ENCODE measurements at regions not wholly inside any gene's neighbourhood (a gene's known extent, or its start where the extent isn't known, plus 50 kb on each side); places are given as distances from the start of the nearest gene placed in this dataset.

DNA sequence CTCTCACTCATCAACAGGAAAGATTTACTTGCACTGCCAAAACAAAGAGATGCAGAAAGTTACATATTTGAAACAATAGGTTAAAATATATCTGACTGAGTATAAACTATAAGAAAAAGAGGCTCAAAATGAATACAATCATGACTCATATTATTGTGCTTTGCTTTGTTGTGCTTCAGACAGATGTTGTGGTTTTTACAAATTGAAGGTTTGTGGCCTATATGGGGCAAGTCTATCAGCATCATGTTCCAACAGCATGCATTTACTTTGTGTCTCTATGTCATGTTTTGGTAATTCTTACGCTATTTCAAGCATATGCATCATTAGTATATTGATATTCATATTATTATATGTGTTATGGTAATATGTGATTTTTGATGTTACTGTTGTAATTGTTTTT lies 330.0 kb downstream of the PRR16 start:
- TF ChIP-seq, protein P1, sequence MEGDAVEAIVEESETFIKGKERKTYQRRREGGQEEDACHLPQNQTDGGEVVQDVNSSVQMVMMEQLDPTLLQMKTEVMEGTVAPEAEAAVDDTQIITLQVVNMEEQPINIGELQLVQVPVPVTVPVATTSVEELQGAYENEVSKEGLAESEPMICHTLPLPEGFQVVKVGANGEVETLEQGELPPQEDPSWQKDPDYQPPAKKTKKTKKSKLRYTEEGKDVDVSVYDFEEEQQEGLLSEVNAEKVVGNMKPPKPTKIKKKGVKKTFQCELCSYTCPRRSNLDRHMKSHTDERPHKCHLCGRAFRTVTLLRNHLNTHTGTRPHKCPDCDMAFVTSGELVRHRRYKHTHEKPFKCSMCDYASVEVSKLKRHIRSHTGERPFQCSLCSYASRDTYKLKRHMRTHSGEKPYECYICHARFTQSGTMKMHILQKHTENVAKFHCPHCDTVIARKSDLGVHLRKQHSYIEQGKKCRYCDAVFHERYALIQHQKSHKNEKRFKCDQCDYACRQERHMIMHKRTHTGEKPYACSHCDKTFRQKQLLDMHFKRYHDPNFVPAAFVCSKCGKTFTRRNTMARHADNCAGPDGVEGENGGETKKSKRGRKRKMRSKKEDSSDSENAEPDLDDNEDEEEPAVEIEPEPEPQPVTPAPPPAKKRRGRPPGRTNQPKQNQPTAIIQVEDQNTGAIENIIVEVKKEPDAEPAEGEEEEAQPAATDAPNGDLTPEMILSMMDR (IDR thresholded peaks at IDR 0.05) = no peak
- TF ChIP-seq POLR2AphosphoS5 (IDR thresholded peaks at IDR 0.05) (no peak), POLR2A (IDR thresholded peaks at IDR 0.05) (no peak), EP300 (IDR thresholded peaks at IDR 0.05; ENCODE audit: low read depth) (no peak)
- intact Hi-C loops (cut with DNase I; ENCODE audit: low total_unique reads) = no loop called here
- Histone ChIP-seq H3K4me1 (no peaks in the 10 kb centered on the region), H3K36me3 (no peaks in the 10 kb centered on the region), H3K27ac (no peak overlapping the region), H3K9me3 (no peaks in the 10 kb centered on the region), H3K27me3 (no peaks in the 10 kb centered on the region), H3K4me3 (no peak overlapping the region)
- no peak for DNase-seq
- WGBS, 2 donors (ENCODE audit: low coverage in 1 of 2) = 86 to 100% methylated on average over 1 of the region's 1 CpG
- in situ Hi-C loops (cut with MboI; ENCODE audit: low pct_ligation_motif_present in 1 of 4, low pct_unique_long_range_greater_than_20kb in 1 of 4, low sequenced_read_pairs in 3 of 4) = no loop called here

DNA sequence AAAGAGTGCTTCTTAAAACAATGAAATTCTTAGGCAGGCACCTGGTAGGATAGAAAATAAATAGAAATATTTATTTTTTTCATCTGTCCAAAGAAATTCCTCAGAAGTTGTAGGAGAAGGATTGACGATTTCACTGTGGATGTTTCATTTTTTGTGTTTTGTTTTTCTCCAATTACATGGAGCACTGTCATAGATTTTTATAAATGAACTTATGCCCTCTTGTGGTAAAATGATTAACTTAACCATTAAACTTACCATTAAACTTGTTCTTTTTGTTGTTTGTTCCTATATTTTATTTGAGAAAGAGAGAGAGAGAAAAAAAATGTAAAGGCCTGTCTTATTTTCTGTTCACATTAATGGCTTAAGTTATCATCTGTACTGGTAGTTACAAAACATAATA lies 339.2 kb downstream of the PRR16 start:
- Histone ChIP-seq H3K36me3 (no peaks in the 10 kb centered on the region), H3K27me3 (no peaks in the 10 kb centered on the region), H3K27ac (no peak overlapping the region), H3K4me1 (no peaks in the 10 kb centered on the region), H3K4me3 (no peak overlapping the region), H3K9me3 (no peaks in the 10 kb centered on the region)
- DNase-seq = no peak
- TF ChIP-seq POLR2AphosphoS5 (IDR thresholded peaks at IDR 0.05) = no peak
- TF ChIP-seq, protein P1 (IDR thresholded peaks at IDR 0.05) = peak in 1 of 5 experiments; percentile 14
- in situ Hi-C loops (cut with MboI; ENCODE audit: low pct_ligation_motif_present in 1 of 4, low pct_unique_long_range_greater_than_20kb in 1 of 4, low sequenced_read_pairs in 3 of 4) = no loop called here
- 7 to 12% methylated on average over 1 of the region's 1 CpG for WGBS, 2 donors (ENCODE audit: low coverage in 1 of 2)
- intact Hi-C loops (cut with DNase I; ENCODE audit: low total_unique reads) = no loop called here

DNA sequence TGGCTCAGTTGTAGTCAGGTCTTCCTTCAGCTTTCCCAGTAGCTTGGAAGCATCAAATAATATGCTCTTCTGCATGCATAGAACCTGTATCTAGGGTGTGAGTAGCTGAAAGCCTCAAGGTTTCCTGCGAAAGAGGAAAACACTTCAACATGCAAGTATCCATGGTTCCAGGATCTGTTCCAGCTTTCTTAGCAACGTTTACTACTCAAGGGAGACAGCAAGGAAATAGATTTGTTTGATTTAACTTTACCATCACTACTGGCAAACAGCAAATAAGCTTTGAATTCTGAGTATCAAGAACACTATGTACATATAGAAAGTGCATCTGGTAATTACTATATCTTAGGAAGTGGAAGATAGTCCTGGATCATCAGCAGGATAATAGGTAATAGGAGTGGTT lies 341.0 kb downstream of the PRR16 start:
- TF ChIP-seq POLR2A (IDR thresholded peaks at IDR 0.05) (no peak), EP300 (IDR thresholded peaks at IDR 0.05; ENCODE audit: low read depth) (no peak), POLR2AphosphoS5 (IDR thresholded peaks at IDR 0.05) (no peak)
- TF ChIP-seq, protein P1 (IDR thresholded peaks at IDR 0.05) = no peak
- Histone ChIP-seq H3K27me3 (no peaks in the 10 kb centered on the region), H3K4me1 (no peaks in the 10 kb centered on the region), H3K4me3 (no peak overlapping the region), H3K9me3 (no peaks in the 10 kb centered on the region), H3K36me3 (no peaks in the 10 kb centered on the region), H3K27ac (no peak overlapping the region)
- 0 to 49% methylated on average over 1 to 2 of the region's 2 CpGs for whole genome bisulfite sequencing, 2 donors (ENCODE audit: low coverage in 1 of 2)
- in situ Hi-C loops (cut with MboI; ENCODE audit: low pct_ligation_motif_present in 1 of 4, low pct_unique_long_range_greater_than_20kb in 1 of 4, low sequenced_read_pairs in 3 of 4) = no loop called here
- DNase-seq = no peak
- intact Hi-C loops (cut with DNase I; ENCODE audit: low total_unique reads) = no loop called here

DNA sequence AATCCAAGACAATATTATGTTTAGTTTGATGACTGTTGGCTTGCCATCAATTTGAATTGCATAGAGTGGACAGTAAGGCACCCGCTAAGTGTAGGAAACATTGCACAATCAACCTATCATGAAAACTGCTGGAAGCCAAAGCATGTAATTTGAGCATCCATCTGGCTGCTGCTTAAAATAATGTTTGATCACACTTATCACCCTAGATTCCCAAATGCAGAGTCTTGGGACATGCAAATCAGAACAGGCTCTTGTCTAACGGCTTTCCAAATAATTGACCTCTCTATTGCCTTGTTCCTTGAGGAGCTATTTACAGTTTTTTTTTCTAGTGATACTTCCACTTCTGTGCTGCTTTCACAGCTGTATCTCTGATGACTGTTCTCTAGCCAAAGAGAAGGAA lies 342.1 kb downstream of the PRR16 start:
- H3K27ac ChIP-seq = no peak overlapping the region
- intact Hi-C loops (cut with DNase I; ENCODE audit: low total_unique reads) = no loop called here
- DNase-seq = no peak
- no peaks in the 10 kb centered on the region for H3K4me1 ChIP-seq
- no peak for TF ChIP-seq POLR2AphosphoS5 (IDR thresholded peaks at IDR 0.05)
- TF ChIP-seq, protein P1 (IDR thresholded peaks at IDR 0.05) = no peak
- no peak for TF ChIP-seq POLR2A (IDR thresholded peaks at IDR 0.05)
- no peak for TF ChIP-seq EP300 (IDR thresholded peaks at IDR 0.05; ENCODE audit: low read depth)
- H3K9me3 ChIP-seq = no peaks in the 10 kb centered on the region
- in situ Hi-C loops (cut with MboI; ENCODE audit: low pct_ligation_motif_present in 1 of 4, low pct_unique_long_range_greater_than_20kb in 1 of 4, low sequenced_read_pairs in 3 of 4) = no loop called here
- H3K27me3 ChIP-seq = no peaks in the 10 kb centered on the region
- H3K36me3 ChIP-seq = no peaks in the 10 kb centered on the region
- WGBS, 2 donors (ENCODE audit: low coverage in 1 of 2) = 67 to 80% methylated on average over 2 of the region's 2 CpGs
- no peak overlapping the region for H3K4me3 ChIP-seq

Data from transverse colon (tissue), 4 donors.